ENCODE measurements at regions not wholly inside any gene's neighbourhood (a gene's known extent, or its start where the extent isn't known, plus 50 kb on each side); places are given as distances from the start of the nearest gene placed in this dataset.

- DNase-seq, result peak in 1 of 2 donors; percentile 26
Observed at GRCh38 chr6:135568379-135568778, 70.8 kb upstream of the AHI1 start.

GRCh38 chr6:135572051-135572450 lies 74.5 kb upstream of the AHI1 start:
- Histone ChIP-seq H3K9me3 (no peaks in the 10 kb centered on the region), H3K36me3 (no peaks in the 10 kb centered on the region), H3K4me1 (no peaks in the 10 kb centered on the region), H3K4me3 (no peak overlapping the region), H3K27ac (no peak overlapping the region), H3K27me3 (no peaks in the 10 kb centered on the region)
- TF ChIP-seq CTCF (IDR thresholded peaks at IDR 0.05) (no peak), POLR2A (IDR thresholded peaks at IDR 0.05) (no peak)
- intact Hi-C loops (cut with DNase I; ENCODE audit: low total_unique reads), result no loop called here
- DNase-seq, result no peak

More at GRCh38 chr6:135568379-135568778, 70.8 kb upstream of the AHI1 start:
- H3K27ac ChIP-seq, result no peak overlapping the region
- TF ChIP-seq CTCF (IDR thresholded peaks at IDR 0.05) (no peak), POLR2A (IDR thresholded peaks at IDR 0.05) (no peak)
- intact Hi-C loops (cut with DNase I; ENCODE audit: low total_unique reads), result no loop called here
- H3K27me3 ChIP-seq, result no peaks in the 10 kb centered on the region
- H3K4me1 ChIP-seq, result no peaks in the 10 kb centered on the region
- H3K4me3 ChIP-seq, result no peak overlapping the region
- no peaks in the 10 kb centered on the region for H3K36me3 ChIP-seq
- H3K9me3 ChIP-seq, result no peaks in the 10 kb centered on the region

- no peak overlapping the region for H3K4me3 ChIP-seq
- DNase-seq, result no peak
- no peaks in the 10 kb centered on the region for H3K9me3 ChIP-seq
- no peaks in the 10 kb centered on the region for H3K36me3 ChIP-seq
- no peak overlapping the region for H3K27ac ChIP-seq
- no peaks in the 10 kb centered on the region for H3K4me1 ChIP-seq
- H3K27me3 ChIP-seq, result no peaks in the 10 kb centered on the region
- intact Hi-C loops (cut with DNase I; ENCODE audit: low total_unique reads), result no loop called here
- no peak for TF ChIP-seq POLR2A (IDR thresholded peaks at IDR 0.05)
- TF ChIP-seq CTCF (IDR thresholded peaks at IDR 0.05), result no peak
Observed at GRCh38 chr6:135575629-135576028, 78.1 kb upstream of the AHI1 start.

GRCh38 chr6:135576055-135576454 lies 78.5 kb upstream of the AHI1 start:
- H3K4me1 ChIP-seq, result no peaks in the 10 kb centered on the region
- no peak for TF ChIP-seq CTCF (IDR thresholded peaks at IDR 0.05)

GRCh38 chr6:135577059-135577538 lies 79.6 kb upstream of the AHI1 start:
- TF ChIP-seq CTCF (IDR thresholded peaks at IDR 0.05), result no peak
- TF ChIP-seq POLR2A (IDR thresholded peaks at IDR 0.05), result no peak
- no peaks in the 10 kb centered on the region for H3K4me1 ChIP-seq
- no peaks in the 10 kb centered on the region for H3K27me3 ChIP-seq
- no peaks in the 10 kb centered on the region for H3K36me3 ChIP-seq
- H3K9me3 ChIP-seq, result no peaks in the 10 kb centered on the region
- intact Hi-C loops (cut with DNase I; ENCODE audit: low total_unique reads), result no loop called here
- DNase-seq, result no peak
- H3K4me3 ChIP-seq, result no peak overlapping the region
- no peak overlapping the region for H3K27ac ChIP-seq

More at GRCh38 chr6:135576055-135576454, 78.5 kb upstream of the AHI1 start:
- no peaks in the 10 kb centered on the region for H3K27me3 ChIP-seq
- no peak overlapping the region for H3K4me3 ChIP-seq
- no peaks in the 10 kb centered on the region for H3K9me3 ChIP-seq
- H3K36me3 ChIP-seq, result no peaks in the 10 kb centered on the region
- DNase-seq, result no peak
- no peak overlapping the region for H3K27ac ChIP-seq
- intact Hi-C loops (cut with DNase I; ENCODE audit: low total_unique reads), result no loop called here
